AG04449 (cell line): ENCODE measurements at regions not wholly inside any gene's neighbourhood (a gene's known extent, or its start where the extent isn't known, plus 50 kb on each side); places are given as distances from the start of the nearest gene placed in this dataset.

ENCODE experiments used
- CTCF ChIA-PET: fragments of 350-600 bp; formaldehyde crosslinking; extraction: SDS; loops from one replicate; lab custom pipeline; 2021; ENCODE audit warnings: antibody characterized with exemption; lab: Yijun Ruan, JAX
- POLR2A ChIA-PET: fragments of 400-600, 350-600 bp; formaldehyde crosslinking; extraction: SDS; loops from one replicate; lab custom pipeline; 2020; ENCODE audit warnings: antibody characterized with exemption, inconsistent platforms; lab: Yijun Ruan, JAX
- DNase-seq: peaks from one replicate; pipeline ENCODE4 v3.0.0-alpha.2; 2010; ENCODE audit warnings: low read depth, low spot score
- H3K4me3 ChIP-seq: 2 replicates; pipeline ENCODE4 v1.5.1; 2011; ENCODE audit warnings: low read depth, mild to moderate bottlenecking, control low read depth, low read length
- TF ChIP-seq, protein P1 (sequence below): IDR thresholded peaks from one replicate; pipeline ENCODE4 v1.5.1; 2011; ENCODE audit warnings: mild to moderate bottlenecking, moderate library complexity, low read length, control low read depth, inconsistent platforms; ENCODE audit not compliant: insufficient read depth; ENCODE audit errors: missing control alignments

GRCh38 chr4:41435510-41435909, 102.4 kb upstream of the LIMCH1 start:
- no peak overlapping the region for H3K4me3 ChIP-seq
- CTCF ChIA-PET: no interaction called here
- TF ChIP-seq, protein P1, sequence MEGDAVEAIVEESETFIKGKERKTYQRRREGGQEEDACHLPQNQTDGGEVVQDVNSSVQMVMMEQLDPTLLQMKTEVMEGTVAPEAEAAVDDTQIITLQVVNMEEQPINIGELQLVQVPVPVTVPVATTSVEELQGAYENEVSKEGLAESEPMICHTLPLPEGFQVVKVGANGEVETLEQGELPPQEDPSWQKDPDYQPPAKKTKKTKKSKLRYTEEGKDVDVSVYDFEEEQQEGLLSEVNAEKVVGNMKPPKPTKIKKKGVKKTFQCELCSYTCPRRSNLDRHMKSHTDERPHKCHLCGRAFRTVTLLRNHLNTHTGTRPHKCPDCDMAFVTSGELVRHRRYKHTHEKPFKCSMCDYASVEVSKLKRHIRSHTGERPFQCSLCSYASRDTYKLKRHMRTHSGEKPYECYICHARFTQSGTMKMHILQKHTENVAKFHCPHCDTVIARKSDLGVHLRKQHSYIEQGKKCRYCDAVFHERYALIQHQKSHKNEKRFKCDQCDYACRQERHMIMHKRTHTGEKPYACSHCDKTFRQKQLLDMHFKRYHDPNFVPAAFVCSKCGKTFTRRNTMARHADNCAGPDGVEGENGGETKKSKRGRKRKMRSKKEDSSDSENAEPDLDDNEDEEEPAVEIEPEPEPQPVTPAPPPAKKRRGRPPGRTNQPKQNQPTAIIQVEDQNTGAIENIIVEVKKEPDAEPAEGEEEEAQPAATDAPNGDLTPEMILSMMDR: no peak
- POLR2A ChIA-PET: no interaction called here
- no peak for DNase-seq

DNA sequence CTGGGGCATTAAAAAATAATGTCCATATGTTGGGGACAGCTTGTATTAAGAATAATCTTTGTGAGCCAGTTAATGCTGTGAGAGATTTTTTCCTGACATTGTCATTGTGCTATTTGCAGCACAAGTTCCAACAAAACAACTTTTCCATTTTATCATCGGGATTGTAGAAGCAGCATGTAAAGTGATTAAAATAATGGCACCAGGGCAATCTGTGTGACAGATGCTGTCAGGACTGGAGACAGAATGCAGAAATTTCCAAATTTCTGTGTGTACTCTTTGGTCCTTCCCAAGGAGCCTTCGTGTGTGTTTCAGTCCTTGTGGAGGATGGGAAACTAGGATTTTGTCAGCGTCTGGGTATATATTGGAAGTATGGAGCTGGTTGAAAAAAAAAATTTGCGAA, 101.5 kb upstream of the LIMCH1 start:
- TF ChIP-seq, protein P1: no peak
- ChIA-PET POLR2A (no interaction called here), CTCF (no interaction called here)
- no peak for DNase-seq
- H3K4me3 ChIP-seq: no peak overlapping the region

- H3K4me3 ChIP-seq: no peak overlapping the region
- POLR2A ChIA-PET: no interaction called here
- TF ChIP-seq, protein P1: no peak
- CTCF ChIA-PET: no interaction called here
- DNase-seq: no peak
These were observed 100.8 kb upstream of the LIMCH1 start for GRCh38 chr4:41437111-41437536.

- CTCF ChIA-PET: no interaction called here
- POLR2A ChIA-PET: no interaction called here
- DNase-seq: no peak
- TF ChIP-seq, protein P1: no peak
- H3K4me3 ChIP-seq: no peak overlapping the region
These were observed 99.0 kb upstream of the LIMCH1 start for GRCh38 chr4:41438931-41439297.

- no peak for DNase-seq
- TF ChIP-seq, protein P1: no peak
- CTCF ChIA-PET: no interaction called here
- POLR2A ChIA-PET: no interaction called here
- no peak overlapping the region for H3K4me3 ChIP-seq
These were observed 95.1 kb upstream of the LIMCH1 start for GRCh38 chr4:41442810-41443209.

- ChIA-PET POLR2A (no interaction called here), CTCF (no interaction called here)
- TF ChIP-seq, protein P1: no peak
- no peak for DNase-seq
- H3K4me3 ChIP-seq: no peak overlapping the region
These were observed 94.4 kb upstream of the LIMCH1 start for GRCh38 chr4:41443340-41444079.
